Activated CD4-positive, alpha-beta T cell treated with anti-CD3 and anti-CD28 coated beads for 24 hours (primary cell): ENCODE measurements at regions not wholly inside any gene's neighbourhood (a gene's known extent, or its start where the extent isn't known, plus 50 kb on each side); places are given as distances from the start of the nearest gene placed in this dataset.
"Not testable (repeated sequence)": the region's sequence is repeated elsewhere in the genome, so short reads cannot be mapped to it uniquely, and the experiment has no call there.

Source experiments
- DNase-seq, 2 donors: peaks; one replicate each; pipeline ENCODE4 v3.0.0-alpha.2; 2020; ENCODE audit warnings: low read depth in 2 of 2

- no peak for DNase-seq
These were observed 137.4 kb upstream of the SEMA3D start for GRCh38 chr7:85324145-85324799.

DNA sequence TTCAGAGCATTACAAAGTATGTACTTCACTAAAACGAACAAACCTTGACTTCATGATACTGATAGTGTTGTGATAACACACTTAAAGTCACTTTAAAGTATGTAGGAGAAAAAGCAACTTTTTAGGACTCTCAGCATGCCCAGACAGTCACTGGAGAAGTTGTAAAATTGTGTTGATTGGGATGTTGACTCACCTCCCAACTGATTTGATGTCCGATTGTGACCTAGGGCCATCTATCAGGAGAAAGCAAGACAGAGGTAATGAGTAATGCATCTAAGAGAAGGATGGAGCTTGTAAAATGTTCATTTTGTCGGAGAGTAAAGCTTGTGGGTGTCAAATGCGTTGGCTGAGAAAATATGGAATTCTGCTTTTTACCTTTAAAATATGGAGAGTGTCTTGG is 135.4 kb upstream of the SEMA3D start:
- DNase-seq, result no peak

- DNase-seq, result no peak
These were observed 134.0 kb upstream of the SEMA3D start for GRCh38 chr7:85320699-85321476.

- DNase-seq, result no peak
These were observed 129.6 kb upstream of the SEMA3D start for GRCh38 chr7:85316489-85316888.

- DNase-seq, result no peak
These were observed 123.4 kb upstream of the SEMA3D start for GRCh38 chr7:85310301-85310700.

- DNase-seq, result no peak
These were observed 119.3 kb upstream of the SEMA3D start for GRCh38 chr7:85306115-85306514.

DNA sequence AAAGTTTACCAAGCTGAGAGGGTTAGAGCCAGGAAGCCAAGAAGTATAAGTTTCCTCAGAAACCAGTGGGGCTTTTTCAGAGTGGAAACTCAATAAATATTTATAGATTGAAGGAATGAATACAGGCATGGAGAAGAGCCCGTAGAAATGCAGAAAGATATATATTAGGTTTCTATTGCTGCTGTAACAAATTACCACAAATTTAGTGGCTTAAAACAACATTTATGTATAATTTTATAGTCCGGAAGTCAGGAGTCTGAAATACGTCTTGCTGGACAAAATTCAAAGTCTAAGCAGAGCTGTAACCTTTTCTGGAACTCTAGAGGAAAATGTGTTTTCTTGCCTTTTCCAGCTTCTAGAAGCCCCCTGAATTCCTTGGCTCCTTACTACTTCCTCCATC is 107.3 kb upstream of the SEMA3D start:
- no peak for DNase-seq

GRCh38 chr7:85292908-85293576 is 106.2 kb upstream of the SEMA3D start:
- no peak for DNase-seq

DNA sequence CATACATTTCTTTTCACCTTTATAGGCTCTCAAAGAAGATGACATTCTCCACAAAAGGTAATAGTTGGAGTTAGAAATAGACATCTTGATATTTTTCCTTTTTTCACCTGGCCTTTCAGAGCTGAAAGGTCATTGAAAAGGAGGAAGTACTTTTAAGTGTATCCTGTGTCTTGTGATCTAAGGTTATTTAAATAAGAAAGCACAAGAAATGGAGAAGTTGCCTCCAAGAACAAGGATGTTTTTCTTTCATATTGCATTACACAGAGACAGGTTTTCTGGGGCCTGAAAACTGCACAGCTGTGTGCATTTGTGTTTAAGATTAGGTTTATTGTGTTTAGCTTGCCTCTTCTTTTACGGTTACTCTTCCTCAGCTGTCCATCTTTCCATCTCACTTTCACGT is 103.4 kb upstream of the SEMA3D start:
- no peak for DNase-seq

DNA sequence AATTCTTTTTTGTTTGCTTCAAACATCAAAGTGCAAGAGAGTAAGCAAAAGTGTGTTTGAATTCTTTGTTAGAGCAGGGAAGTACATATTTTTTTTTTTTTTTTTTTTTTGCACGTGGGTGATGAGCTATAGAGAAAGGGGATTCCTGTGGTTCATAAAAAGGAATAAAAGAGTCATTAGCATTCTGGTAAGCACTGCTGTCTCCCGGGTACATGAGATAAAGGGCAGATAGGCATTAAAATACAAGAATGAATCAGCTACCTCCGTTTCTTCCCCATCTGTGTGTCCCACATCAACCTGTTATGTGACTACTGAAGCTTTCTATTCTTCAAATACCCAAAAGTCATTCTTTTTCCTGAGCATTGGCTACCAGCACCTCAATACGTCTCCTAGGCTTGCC is 102.4 kb upstream of the SEMA3D start:
- no peak for DNase-seq

- DNase-seq, result no peak
These were observed 100.4 kb upstream of the SEMA3D start for GRCh38 chr7:85287106-85287825.

- DNase-seq, result no peak
These were observed 99.6 kb upstream of the SEMA3D start for GRCh38 chr7:85286446-85286845.

GRCh38 chr7:85285527-85285926 is 98.7 kb upstream of the SEMA3D start:
- no peak for DNase-seq

- no peak for DNase-seq
These were observed 88.3 kb upstream of the SEMA3D start for GRCh38 chr7:85275204-85275603.

DNA sequence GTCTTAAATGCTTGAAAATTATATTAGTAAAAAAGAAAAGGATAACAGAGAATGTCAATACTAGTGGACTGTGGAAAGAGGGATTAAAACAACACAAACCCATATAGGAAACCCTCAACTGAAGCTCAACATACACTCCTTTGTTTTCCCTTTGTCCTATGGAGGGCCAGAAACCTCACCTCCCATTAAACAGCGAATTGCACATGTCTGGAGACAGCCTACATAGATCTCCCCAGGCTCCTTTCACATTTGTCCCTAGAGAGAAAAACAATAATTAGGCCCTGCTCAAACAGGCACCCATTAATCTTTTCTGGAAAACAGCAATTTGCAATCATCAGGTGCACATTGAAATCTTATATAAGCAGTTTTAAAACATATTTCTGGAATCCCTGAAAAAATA is 87.6 kb upstream of the SEMA3D start:
- no peak for DNase-seq

- no peak for DNase-seq
These were observed 76.0 kb upstream of the SEMA3D start for GRCh38 chr7:85262891-85263290.

DNA sequence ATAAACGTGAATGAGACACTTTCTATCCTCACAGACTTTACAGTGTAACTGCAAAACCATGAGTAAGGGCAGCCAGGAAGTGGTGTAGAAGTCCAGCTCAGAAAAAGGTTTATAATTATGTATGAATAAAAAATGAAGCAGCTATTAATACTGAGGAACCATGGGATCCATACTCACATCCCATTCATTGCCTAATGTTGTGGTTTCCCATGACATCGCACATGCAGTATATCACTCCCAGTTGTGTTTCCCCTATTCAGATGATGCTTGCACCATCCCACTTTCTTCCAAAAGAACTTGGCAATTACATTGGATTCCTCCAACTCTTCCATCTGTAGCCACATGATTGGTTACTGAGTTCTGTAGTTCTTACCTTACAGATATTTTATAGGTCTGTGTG is 74.5 kb upstream of the SEMA3D start:
- DNase-seq, result no peak

DNA sequence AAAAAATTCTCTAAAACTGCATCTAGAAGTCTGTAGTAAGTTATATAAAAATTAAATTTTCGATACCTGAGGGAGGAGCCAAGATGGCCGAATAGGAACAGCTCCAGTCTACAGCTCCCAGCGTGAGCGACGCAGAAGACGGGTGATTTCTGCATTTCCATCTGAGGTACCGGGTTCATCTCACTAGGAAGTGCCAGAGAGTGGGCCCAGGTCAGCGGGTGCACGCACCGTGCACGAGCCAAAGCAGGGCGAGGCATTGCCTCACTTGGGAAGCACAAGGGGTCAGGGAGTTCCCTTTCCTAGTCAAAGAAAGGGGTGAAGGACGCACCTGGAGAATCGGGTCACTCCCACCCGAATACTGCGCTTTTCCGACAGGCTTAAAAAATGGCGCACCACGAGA is 62.9 kb upstream of the SEMA3D start:
- DNase-seq, result not testable (repeated sequence)

DNA sequence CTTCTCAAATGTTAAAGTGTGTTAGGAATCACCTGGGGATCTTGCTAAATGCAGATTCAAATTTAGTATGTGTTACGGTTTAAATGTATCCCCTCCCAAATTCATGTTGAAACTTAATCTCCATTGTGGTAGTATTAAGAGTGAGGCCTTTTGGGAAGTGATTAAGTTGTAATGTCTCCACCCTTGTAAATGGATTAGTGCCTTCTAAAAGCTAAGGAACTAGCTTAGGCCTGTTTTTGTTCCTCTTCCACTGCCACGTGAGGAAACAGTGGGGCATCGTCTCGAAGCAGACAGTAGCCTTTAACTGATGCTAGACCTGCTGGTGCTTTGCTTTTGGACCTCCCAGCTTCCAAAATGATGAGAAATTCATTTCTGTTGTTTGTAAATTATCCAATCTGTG is 52.3 kb upstream of the SEMA3D start:
- no peak for DNase-seq

DNA sequence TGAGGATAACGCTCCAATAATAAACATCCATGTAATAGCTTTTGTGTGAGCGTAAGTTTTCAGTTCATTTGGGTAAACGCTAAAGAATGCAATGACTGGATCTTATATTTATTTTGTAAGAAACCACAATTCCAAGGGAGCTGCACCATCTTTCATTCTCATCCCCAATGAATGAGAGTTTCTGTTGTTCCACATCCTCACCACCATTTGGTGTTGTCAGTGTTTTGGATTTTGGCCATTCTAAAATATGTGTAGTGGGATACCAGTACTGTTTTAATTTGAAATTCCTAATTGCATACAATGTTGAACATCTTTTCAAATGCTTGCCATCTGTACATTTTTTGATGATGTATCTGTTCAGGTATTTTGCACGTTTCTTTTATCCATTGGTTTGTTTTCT is 50.9 kb upstream of the SEMA3D start:
- DNase-seq, result no peak
